HEK293 (cell line): ENCODE measurements at regions not wholly inside any gene's neighbourhood (a gene's known extent, or its start where the extent isn't known, plus 50 kb on each side); places are given as distances from the start of the nearest gene placed in this dataset.
A peak's percentile ranks its signal among the peaks of the same experiment; 100 is the strongest.

Experiments used
- CTCF ChIA-PET: fragments of 350-600 bp; formaldehyde crosslinking; extraction: SDS; loops from one replicate; lab custom pipeline; 2021; ENCODE audit warnings: antibody characterized with exemption; lab: Yijun Ruan, JAX
- POLR2A ChIA-PET: fragments of 300-600 bp; formaldehyde crosslinking; extraction: SDS; loops from one replicate; lab custom pipeline; 2020; ENCODE audit warnings: antibody characterized with exemption, inconsistent platforms; lab: Yijun Ruan, JAX
- H3K27ac ChIP-seq: fragments of 200-500 bp; sonication (Bioruptor generic); 2 replicates; pipeline ENCODE4 v1.5.1; 2014; ENCODE audit warnings: low read depth, low read length, control low read depth, inconsistent platforms; ENCODE audit errors: extremely low read depth
- H3K36me3 ChIP-seq, 2 experiments: fragments of 200-500 bp in 1 of 2; sonication (Bioruptor generic) in 1 of 2; 1 replicate in 1 of 2; 2 replicates in 1 of 2; pipeline ENCODE4 v1.5.1; 2014 to 2017; ENCODE audit warnings: inconsistent platforms in 2 of 2, low read length in 2 of 2; ENCODE audit not compliant: control insufficient read depth in 2 of 2, insufficient read depth in 1 of 2
- H3K4me1 ChIP-seq: fragments of 200-500 bp; sonication (Bioruptor generic); 2 replicates; pipeline ENCODE4 v1.5.1; 2014; ENCODE audit warnings: mild to moderate bottlenecking, low read length, inconsistent platforms; ENCODE audit not compliant: control insufficient read depth, insufficient read depth
- H3K4me3 ChIP-seq: 2 replicates; pipeline ENCODE4 v1.5.1; 2011; ENCODE audit warnings: low read depth, mild to moderate bottlenecking, control low read depth, low read length, moderate library complexity
- H3K9me3 ChIP-seq: fragments of 200-500 bp; sonication (Bioruptor generic); 2 replicates; pipeline ENCODE4 v1.5.1; 2014; ENCODE audit warnings: low read depth, low read length, inconsistent platforms; ENCODE audit not compliant: control insufficient read depth, insufficient read depth
- EGR2 ChIP-seq: fragments of 450-650 bp; formaldehyde crosslinking; IDR thresholded peaks from 2 replicates; pipeline ENCODE4 v1.5.1; 2016; ENCODE audit warnings: low read depth, missing biosample characterization, missing genetic modification characterization
- GFI1B ChIP-seq: fragments of 450-650 bp; formaldehyde crosslinking; IDR thresholded peaks from 2 replicates; pipeline ENCODE4 v1.5.1; 2016; ENCODE audit warnings: missing biosample characterization, missing genetic modification characterization
- HOXC10 ChIP-seq: sonication (generic); formaldehyde crosslinking; IDR thresholded peaks from 2 replicates; pipeline ENCODE4 v1.8.1; 2023; ENCODE audit warnings: mild to moderate bottlenecking, missing genetic modification reagents
- KLF7 ChIP-seq: fragments of 450-650 bp; formaldehyde crosslinking; IDR thresholded peaks from 2 replicates; pipeline ENCODE4 v1.5.1; 2016; ENCODE audit warnings: missing biosample characterization, missing genetic modification characterization, borderline replicate concordance
- TSHZ1 ChIP-seq: fragments of 450-650 bp; formaldehyde crosslinking; IDR thresholded peaks from 2 replicates; pipeline ENCODE4 v1.5.1; 2016; ENCODE audit warnings: missing biosample characterization, missing genetic modification characterization, borderline replicate concordance
- ZNF169 ChIP-seq: fragments of 450-650 bp; formaldehyde crosslinking; IDR thresholded peaks from 2 replicates; pipeline ENCODE4 v1.5.1; 2016; ENCODE audit warnings: missing biosample characterization, missing genetic modification characterization
- ZNF202 ChIP-seq: fragments of 450-650 bp; formaldehyde crosslinking; IDR thresholded peaks from 2 replicates; pipeline ENCODE4 v1.5.1; 2016; ENCODE audit warnings: missing biosample characterization, missing genetic modification characterization, borderline replicate concordance
- ZNF311 ChIP-seq: fragments of 450-650 bp; formaldehyde crosslinking; IDR thresholded peaks from 2 replicates; pipeline ENCODE4 v1.5.1; 2017; ENCODE audit warnings: missing biosample characterization, missing genetic modification characterization, borderline replicate concordance
- ZNF362 ChIP-seq: fragments of 450-650 bp; formaldehyde crosslinking; IDR thresholded peaks from 2 replicates; pipeline ENCODE4 v1.5.1; 2016; ENCODE audit warnings: missing biosample characterization, missing genetic modification characterization
- ZNF366 ChIP-seq: fragments of 450-650 bp; formaldehyde crosslinking; conservative IDR thresholded peaks from 2 replicates; pipeline ENCODE4 v1.5.1; 2016; ENCODE audit warnings: missing biosample characterization, missing genetic modification characterization
- ZNF394 ChIP-seq: fragments of 450-650 bp; formaldehyde crosslinking; IDR thresholded peaks from 2 replicates; pipeline ENCODE4 v1.5.1; 2016; ENCODE audit warnings: missing biosample characterization, missing genetic modification characterization, mild to moderate bottlenecking, moderate library complexity, borderline replicate concordance
- ZNF449 ChIP-seq: fragments of 450-650 bp; formaldehyde crosslinking; IDR thresholded peaks from 2 replicates; pipeline ENCODE4 v1.5.1; 2017; ENCODE audit warnings: missing biosample characterization, mild to moderate bottlenecking, missing genetic modification characterization, moderate library complexity
- ZNF529 ChIP-seq: fragments of 450-650 bp; formaldehyde crosslinking; IDR thresholded peaks from 2 replicates; pipeline ENCODE4 v1.5.1; 2017; ENCODE audit warnings: missing genetic modification characterization, missing biosample characterization; ENCODE audit not compliant: insufficient replicate concordance
- ZNF610 ChIP-seq: fragments of 450-650 bp; formaldehyde crosslinking; IDR thresholded peaks from 2 replicates; pipeline ENCODE4 v1.5.1; 2016; ENCODE audit warnings: missing biosample characterization, missing genetic modification characterization, borderline replicate concordance
- ZNF624 ChIP-seq: fragments of 450-650 bp; formaldehyde crosslinking; IDR thresholded peaks from 2 replicates; pipeline ENCODE4 v1.5.1; 2017; ENCODE audit warnings: missing biosample characterization, missing genetic modification characterization
- ZNF660 ChIP-seq: fragments of 450-650 bp; IDR thresholded peaks from 2 replicates; pipeline ENCODE4 v1.5.1; 2018; ENCODE audit warnings: missing biosample characterization, mild to moderate bottlenecking, missing genetic modification characterization
- ZNF747 ChIP-seq: fragments of 450-650 bp; formaldehyde crosslinking; IDR thresholded peaks from 2 replicates; pipeline ENCODE4 v1.5.1; 2016; ENCODE audit warnings: missing biosample characterization, missing genetic modification characterization
- ZNF830 ChIP-seq: fragments of 450-650 bp; IDR thresholded peaks from 2 replicates; pipeline ENCODE4 v1.5.0; 2018; ENCODE audit warnings: missing biosample characterization, missing genetic modification characterization, low read depth, mild to moderate bottlenecking, moderate library complexity
- ZNF843 ChIP-seq: fragments of 450-650 bp; formaldehyde crosslinking; IDR thresholded peaks from 2 replicates; pipeline ENCODE4 v1.5.1; 2016; ENCODE audit warnings: missing biosample characterization, missing genetic modification characterization
- ZSCAN18 ChIP-seq: fragments of 450-650 bp; formaldehyde crosslinking; IDR thresholded peaks from 2 replicates; pipeline ENCODE4 v1.5.1; 2016; ENCODE audit warnings: missing biosample characterization, missing genetic modification characterization
- TF ChIP-seq, protein P1 (sequence below): fragments of 450-650 bp; formaldehyde crosslinking; IDR thresholded peaks from 2 replicates; pipeline ENCODE4 v1.5.1; 2016; ENCODE audit warnings: missing biosample characterization, missing genetic modification characterization

DNA sequence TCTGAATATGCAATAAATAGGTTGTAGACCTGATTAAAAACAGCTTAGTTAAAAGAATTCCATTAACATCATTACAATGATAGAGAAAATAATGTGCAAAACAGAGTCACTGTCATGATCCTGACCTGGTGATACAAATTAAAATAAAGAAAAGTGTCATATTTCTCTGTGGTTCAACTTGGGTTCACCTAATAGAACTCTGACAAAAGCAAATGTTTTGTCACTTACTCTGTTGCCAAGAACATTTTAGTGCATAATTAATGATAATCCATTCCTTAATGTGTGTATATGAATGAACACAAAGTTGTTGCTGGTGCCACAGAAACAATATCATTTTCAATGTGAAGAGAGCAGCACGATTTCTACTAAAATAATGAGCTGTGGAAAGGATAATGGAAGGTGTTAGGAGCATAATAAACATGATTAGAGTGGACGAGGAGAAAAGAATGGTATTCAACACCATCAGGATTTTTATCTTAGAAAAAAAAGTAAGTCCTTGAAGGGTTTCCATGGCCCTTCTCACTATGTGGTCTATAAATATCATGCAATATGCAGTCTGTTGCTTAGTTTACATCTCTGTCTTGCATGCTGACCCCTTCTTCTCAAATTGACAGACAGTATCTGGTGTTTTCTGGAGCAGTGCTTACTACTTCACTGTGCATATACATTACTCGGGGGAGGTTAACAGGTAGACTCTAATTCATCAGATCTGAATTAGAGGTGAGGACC, 656.6 kb upstream of the MMS22L start:
- Histone ChIP-seq H3K27ac (no peak overlapping the region), H3K36me3 (no peaks in the 10 kb centered on the region)
- POLR2A ChIA-PET = no interaction called here
- TF ChIP-seq ZNF830 (tag by site-specific recombination) (no peak), ZNF449 (tag by site-specific recombination) (no peak), ZNF529 (tag by site-specific recombination) (no peak), KLF7 (tag by site-specific recombination) (no peak), ZSCAN18 (tag by site-specific recombination) (no peak), ZNF843 (no peak)
- TF ChIP-seq, all 188 proteins: peak for 0
- H3K9me3 ChIP-seq = no peaks in the 10 kb centered on the region
- CTCF ChIA-PET = interaction anchor here (0.6 to 1.0 kb wide), 2 partner anchors 9 to 520 kb away, joined by 3 to 4 read pairs; no protein-coding TSS in a partner anchor
- H3K4me3 ChIP-seq = no peak overlapping the region
- peaks cover 5% of the 10 kb centered on the region; the same call in 1 of the 2 replicates for H3K4me1 ChIP-seq

DNA sequence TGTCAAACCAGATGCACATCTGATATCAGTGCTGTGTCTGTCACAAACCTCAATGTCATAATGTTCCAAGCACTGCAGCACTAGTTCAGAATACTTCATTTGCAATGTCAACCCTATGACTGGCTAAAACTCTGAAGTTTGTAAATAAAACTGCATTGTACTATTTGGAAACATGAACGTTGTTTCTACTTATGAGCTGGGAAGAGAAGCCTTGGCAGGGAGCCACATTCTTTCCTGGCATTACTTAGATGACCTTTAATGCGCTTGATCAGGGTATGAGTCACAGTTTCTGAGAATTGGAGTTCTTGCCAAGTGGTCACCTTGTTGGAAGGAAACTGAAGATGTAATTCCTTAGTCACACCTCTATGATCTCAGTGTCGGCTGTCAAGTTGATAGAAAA, 664.8 kb upstream of the MMS22L start:
- ChIA-PET CTCF (interaction anchor here (0.7 to 1.7 kb wide), 2 partner anchors 8 to 87 kb away, joined by 3 to 4 read pairs; no protein-coding TSS in a partner anchor), POLR2A (no interaction called here)
- H3K27ac ChIP-seq = no peak overlapping the region
- TF ChIP-seq ZNF362 (peak; percentile 48; the same call in 1 of the 2 replicates), ZNF366 (peak; percentile 74), ZNF624 (tag by site-specific recombination) (no peak), ZNF660 (tag by site-specific recombination) (peak; percentile 60; the same call in 1 of the 2 replicates), GFI1B (tag by site-specific recombination) (no peak), EGR2 (tag by site-specific recombination) (no peak), ZNF394 (tag by site-specific recombination) (0 out of 2 replicates have a peak, but pooled peaks have one; percentile 27), HOXC10 (CRISPR knock-in tag) (no peak), ZNF747 (no peak)
- TF ChIP-seq, all 188 proteins: peak for 4
- Histone ChIP-seq H3K4me1 (peaks cover 10% of the 10 kb centered on the region; the same call in 1 of the 2 replicates), H3K4me3 (no peak overlapping the region), H3K9me3 (no peaks in the 10 kb centered on the region), H3K36me3 (no peaks in the 10 kb centered on the region)

DNA sequence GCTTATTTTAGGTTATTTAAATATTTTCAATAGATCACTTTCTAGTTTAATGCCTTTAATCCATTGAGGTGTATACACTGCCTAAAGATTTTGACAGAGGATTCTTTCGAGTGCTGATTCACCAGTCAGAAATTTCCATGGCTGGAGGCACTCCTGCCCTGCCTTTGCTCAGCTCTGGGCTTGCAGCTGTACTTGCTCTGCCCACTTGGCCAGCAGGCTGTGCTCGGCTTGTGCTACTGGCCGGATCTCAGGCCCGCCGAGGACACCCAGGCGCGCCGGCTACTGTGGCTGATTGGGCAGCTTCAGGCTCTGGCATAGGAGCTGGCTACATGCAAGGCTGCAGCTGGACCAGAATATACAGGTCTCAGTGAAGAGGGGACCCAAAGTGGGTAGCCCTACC, 675.1 kb upstream of the MMS22L start:
- Histone ChIP-seq H3K4me3 (no peak overlapping the region), H3K9me3 (no peaks in the 10 kb centered on the region), H3K36me3 (no peaks in the 10 kb centered on the region), H3K4me1 (no peaks in the 10 kb centered on the region), H3K27ac (no peak overlapping the region)
- CTCF ChIA-PET = interaction anchor here (0.7 to 1.3 kb wide), 2 partner anchors 417 to 1284 kb away, joined by 4 read pairs; no protein-coding TSS in a partner anchor
- POLR2A ChIA-PET = no interaction called here
- TF ChIP-seq TSHZ1 (tag by site-specific recombination) (no peak), ZNF311 (no peak), ZNF610 (tag by site-specific recombination) (no peak), ZNF169 (tag by site-specific recombination) (no peak), ZNF202 (tag by site-specific recombination) (no peak)
- TF ChIP-seq, protein P1, sequence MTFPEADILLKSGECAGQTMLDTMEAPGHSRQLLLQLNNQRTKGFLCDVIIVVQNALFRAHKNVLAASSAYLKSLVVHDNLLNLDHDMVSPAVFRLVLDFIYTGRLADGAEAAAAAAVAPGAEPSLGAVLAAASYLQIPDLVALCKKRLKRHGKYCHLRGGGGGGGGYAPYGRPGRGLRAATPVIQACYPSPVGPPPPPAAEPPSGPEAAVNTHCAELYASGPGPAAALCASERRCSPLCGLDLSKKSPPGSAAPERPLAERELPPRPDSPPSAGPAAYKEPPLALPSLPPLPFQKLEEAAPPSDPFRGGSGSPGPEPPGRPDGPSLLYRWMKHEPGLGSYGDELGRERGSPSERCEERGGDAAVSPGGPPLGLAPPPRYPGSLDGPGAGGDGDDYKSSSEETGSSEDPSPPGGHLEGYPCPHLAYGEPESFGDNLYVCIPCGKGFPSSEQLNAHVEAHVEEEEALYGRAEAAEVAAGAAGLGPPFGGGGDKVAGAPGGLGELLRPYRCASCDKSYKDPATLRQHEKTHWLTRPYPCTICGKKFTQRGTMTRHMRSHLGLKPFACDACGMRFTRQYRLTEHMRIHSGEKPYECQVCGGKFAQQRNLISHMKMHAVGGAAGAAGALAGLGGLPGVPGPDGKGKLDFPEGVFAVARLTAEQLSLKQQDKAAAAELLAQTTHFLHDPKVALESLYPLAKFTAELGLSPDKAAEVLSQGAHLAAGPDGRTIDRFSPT (tag by site-specific recombination) = no peak
